GF-D8 (cell line): ENCODE measurements at regions not wholly inside any gene's neighbourhood (a gene's known extent, or its start where the extent isn't known, plus 50 kb on each side); places are given as distances from the start of the nearest gene placed in this dataset.
"Not testable (repeated sequence)": the region's sequence is repeated elsewhere in the genome, so short reads cannot be mapped to it uniquely, and the experiment has no call there.

Experiments
- DNase-seq: peaks from one replicate; lab custom pipeline; 2025; lab: John Stamatoyannopoulos, UW

GRCh38 chr1:94672934-94673333, 131.4 kb upstream of the F3 start:
- no peak for DNase-seq

GRCh38 chr1:94672001-94672400, 130.4 kb upstream of the F3 start:
- DNase-seq: no peak

- DNase-seq: no peak
These were observed 128.7 kb upstream of the F3 start for GRCh38 chr1:94670273-94670672.

- no peak for DNase-seq
These were observed 127.6 kb upstream of the F3 start for GRCh38 chr1:94669198-94669597.

- DNase-seq: no peak
These were observed 127.0 kb upstream of the F3 start for GRCh38 chr1:94668528-94668927.

GRCh38 chr1:94667818-94668217, 126.3 kb upstream of the F3 start:
- no peak for DNase-seq

DNA sequence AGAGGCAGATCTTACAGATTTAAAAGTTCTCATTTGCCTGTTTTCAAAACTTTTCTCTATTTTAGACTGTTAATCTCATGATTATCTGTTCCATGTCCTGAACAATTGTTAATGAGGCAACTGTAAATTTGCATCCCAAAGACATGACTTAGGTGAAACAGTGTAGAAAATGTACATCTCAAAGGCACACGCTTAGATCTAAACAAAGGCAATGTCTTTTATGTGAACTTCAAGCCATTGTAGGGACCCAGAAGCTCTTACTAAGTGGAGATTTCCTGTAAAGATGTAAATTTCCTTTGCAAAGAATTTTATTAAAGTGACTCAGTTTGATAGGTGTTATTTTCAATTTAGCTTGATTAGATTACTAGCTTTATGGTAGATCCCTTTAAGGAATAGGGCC, 125.2 kb upstream of the F3 start:
- no peak for DNase-seq

- DNase-seq: no peak
These were observed 119.9 kb upstream of the F3 start for GRCh38 chr1:94661431-94661932.

GRCh38 chr1:94660994-94661393, 119.4 kb upstream of the F3 start:
- no peak for DNase-seq

GRCh38 chr1:94660258-94660657, 118.7 kb upstream of the F3 start:
- no peak for DNase-seq

DNA sequence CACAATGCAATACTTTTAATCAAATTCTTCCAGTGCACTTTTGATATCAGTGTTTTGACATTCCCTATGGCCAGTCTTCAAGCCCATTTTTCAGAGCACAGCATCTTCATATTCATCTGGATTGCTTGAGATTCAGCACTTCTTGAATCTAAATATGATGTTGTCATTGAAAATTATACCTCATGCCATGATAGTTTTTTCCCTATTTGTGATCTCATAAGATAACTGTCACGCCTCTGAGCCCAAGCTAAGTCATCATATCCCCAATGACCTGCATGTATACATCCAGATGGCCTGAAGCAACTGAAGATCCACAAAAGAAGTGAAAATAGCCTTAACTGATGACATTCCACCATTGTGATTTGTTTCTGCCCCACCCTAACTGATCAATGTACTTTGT, 117.6 kb upstream of the F3 start:
- not testable (repeated sequence) for DNase-seq

GRCh38 chr1:94658221-94658620, 116.7 kb upstream of the F3 start:
- DNase-seq: no peak

GRCh38 chr1:94657776-94658175, 116.2 kb upstream of the F3 start:
- DNase-seq: not testable (repeated sequence)

- DNase-seq: no peak
These were observed 115.4 kb upstream of the F3 start for GRCh38 chr1:94656967-94657366.

- no peak for DNase-seq
These were observed 113.4 kb upstream of the F3 start for GRCh38 chr1:94654919-94655318.

GRCh38 chr1:94654459-94654858, 112.9 kb upstream of the F3 start:
- DNase-seq: no peak

DNA sequence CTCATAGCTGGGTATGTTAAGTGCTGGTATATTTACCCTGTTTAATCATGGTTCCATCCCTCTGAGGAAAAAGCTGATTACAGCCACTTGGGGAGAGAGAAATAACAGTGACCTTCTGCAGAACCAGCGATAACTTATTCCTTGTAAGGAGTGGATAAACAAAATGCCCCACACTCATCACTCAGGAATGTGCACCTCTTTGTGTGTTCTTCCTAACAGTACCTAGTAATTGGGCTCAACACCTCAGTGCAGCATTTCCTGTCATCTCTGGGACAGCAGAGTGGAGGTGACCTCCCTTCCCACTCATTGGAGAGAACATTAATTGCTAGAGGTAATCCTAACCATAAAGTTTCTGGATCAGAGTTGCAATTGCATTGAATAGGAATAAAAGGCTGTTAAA, 112.5 kb upstream of the F3 start:
- no peak for DNase-seq

DNA sequence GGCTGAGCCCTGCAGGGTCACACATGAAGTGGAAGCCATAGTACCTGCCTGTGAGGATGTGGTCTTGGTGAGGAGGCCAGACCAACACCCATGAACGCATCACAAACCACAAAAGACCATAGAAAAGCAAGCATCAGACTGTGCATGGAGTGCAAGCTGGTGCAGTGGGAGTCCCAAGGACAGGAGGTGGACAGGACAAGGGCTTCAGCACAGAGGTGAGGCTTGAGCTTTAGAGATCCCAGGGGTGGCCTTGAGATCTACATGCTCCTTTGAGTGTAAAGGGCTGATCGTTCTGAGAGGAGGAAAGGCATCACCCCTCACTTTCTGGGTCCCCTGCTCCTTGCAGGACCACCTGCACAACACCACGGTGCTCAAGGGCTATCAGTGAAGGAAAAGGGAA, 111.9 kb upstream of the F3 start:
- no peak for DNase-seq

DNA sequence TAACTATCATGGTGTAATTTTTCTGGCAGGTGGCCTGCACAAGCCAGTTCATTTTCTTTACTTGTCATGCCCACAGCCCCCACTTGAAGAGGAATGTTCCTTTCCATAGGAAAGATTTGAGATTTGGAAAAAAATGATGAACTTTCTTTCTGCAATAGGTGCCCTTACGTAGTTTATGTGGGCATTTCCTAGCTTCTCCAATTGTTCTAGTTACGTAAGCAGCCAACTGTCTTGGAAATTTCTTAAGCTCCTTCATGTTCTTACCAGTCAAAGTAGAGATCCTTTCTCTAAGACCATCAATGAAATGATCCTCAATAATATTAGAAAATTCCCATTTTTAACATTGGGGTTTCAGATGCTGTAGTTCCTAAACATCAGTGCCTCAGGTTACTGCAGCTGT, 109.5 kb upstream of the F3 start:
- no peak for DNase-seq

GRCh38 chr1:94650301-94650700, 108.7 kb upstream of the F3 start:
- no peak for DNase-seq

DNA sequence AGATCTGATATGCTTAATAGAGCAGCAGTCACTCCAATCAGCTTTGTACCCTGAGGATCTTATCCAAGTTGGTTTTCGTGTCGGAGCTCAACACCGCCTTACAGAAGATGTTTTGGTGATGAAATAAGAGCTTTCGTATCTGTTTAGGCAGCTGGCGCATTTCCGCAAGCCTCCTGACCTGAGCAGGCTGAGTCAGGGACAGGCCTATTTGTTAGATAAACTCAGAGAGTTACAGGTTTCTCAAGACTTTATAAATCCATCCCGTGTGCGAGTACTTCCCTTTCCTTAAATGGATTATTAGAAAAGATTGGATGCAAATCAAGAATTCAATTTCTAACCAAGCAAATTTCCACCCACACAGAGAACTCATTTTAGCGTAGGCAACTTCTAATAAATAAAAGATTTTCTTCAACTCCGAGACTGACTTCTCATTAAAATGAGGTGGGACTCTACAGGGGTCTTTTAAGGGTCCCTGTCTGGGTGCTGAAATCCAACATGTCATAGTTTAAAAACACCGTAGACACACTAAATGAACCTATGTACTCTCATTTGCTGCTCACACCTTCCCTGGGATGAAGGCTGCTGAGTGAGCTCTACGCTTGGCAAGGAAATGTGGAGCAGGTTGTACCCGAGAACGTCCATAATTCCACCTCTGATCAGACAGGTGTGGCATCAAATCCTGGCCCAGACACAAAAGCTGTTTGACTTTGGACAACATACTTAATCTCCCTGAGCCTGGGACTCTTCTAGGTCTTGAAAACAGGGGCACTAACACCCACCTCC, 106.9 kb upstream of the F3 start:
- DNase-seq: no peak

DNA sequence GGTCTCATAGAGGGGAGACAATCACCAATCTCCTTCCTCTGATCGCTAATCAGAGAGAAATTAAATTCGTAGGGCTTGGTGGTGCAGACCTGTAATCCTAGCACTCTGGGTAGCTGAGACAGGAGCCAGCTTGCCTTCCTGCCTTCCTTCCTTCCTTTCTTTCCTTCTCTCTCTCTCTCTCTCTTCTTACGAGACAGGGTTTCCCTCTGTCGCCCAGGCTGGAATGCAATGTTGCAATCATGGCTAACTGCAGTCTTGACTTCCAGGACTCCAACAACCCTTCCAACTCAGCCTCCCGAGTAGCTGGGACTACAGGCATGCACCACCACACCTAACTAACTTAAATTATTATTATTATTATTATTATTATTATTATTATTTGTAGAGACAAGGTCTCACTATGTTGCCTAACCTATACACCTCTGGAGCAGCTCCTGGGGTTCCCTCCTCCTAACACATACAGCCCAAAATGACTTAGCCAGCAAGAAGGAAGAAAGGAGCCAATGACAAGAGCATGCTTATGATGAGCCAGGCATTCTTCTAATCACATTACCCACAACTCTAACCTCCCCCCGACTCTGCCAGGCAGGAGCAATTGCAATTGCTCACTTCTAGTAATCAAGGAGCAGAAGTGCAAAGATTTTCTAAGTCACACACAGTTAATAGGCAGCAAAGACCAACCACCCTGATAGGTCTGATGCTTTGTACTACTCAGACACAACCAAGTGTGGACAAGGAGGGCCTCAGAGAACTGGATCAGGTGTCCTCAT, 105.4 kb upstream of the F3 start:
- DNase-seq: no peak

DNA sequence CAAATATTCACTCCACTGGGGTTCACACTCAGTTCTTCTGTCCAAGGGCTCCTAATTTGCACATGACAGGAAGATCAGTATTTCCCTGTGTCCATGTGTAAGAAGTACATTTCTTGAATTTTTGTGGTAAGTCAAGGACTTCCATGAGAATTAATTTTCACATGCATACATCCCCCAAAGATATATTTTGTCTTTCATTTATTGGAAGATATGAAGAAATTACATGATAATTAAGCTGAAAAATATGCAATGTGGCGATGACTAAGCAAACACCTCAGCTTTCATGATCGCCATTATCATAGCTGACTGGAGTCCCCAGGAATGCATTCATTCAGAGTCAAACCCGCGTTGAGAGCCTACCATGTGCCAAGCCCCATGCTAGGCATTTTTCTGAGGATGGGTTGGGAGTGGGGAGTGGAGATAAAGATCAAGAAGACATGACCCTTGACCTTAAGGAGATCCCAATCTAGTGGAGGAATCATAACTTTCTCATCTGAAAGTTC, 104.6 kb upstream of the F3 start:
- DNase-seq: no peak
